ENCODE measurements at regions not wholly inside any gene's neighbourhood (a gene's known extent, or its start where the extent isn't known, plus 50 kb on each side); places are given as distances from the start of the nearest gene placed in this dataset.

- no peak for DNase-seq
Observed at GRCh38 chr15:96390986-96391385, 60.5 kb downstream of the NR2F2 start.

- DNase-seq, result no peak
Observed at GRCh38 chr15:96392380-96393208, 62.1 kb downstream of the NR2F2 start.

GRCh38 chr15:96393209-96393513, 62.7 kb downstream of the NR2F2 start:
- DNase-seq, result no peak

GRCh38 chr15:96395687-96396086, 65.2 kb downstream of the NR2F2 start:
- no peak for DNase-seq

GRCh38 chr15:96398776-96399175, 68.3 kb downstream of the NR2F2 start:
- DNase-seq, result no peak

- DNase-seq, result no peak
Observed at GRCh38 chr15:96402403-96402802, 71.9 kb downstream of the NR2F2 start.

GRCh38 chr15:96403071-96403470, 72.6 kb downstream of the NR2F2 start:
- no peak for DNase-seq

GRCh38 chr15:96403932-96404331, 73.4 kb downstream of the NR2F2 start:
- no peak for DNase-seq

- no peak for DNase-seq
Observed at GRCh38 chr15:96404560-96404959, 74.1 kb downstream of the NR2F2 start.

- no peak for DNase-seq
Observed at GRCh38 chr15:96406291-96406690, 75.8 kb downstream of the NR2F2 start.

GRCh38 chr15:96406701-96407100, 76.2 kb downstream of the NR2F2 start:
- DNase-seq, result no peak

- DNase-seq, result no peak
Observed at GRCh38 chr15:96407482-96407881, 77.0 kb downstream of the NR2F2 start.

GRCh38 chr15:96408591-96409183, 78.2 kb downstream of the NR2F2 start:
- no peak for DNase-seq

- DNase-seq, result no peak
Observed at GRCh38 chr15:96409215-96410138, 79.0 kb downstream of the NR2F2 start.

GRCh38 chr15:96410175-96411055, 79.9 kb downstream of the NR2F2 start:
- DNase-seq, result no peak

GRCh38 chr15:96411056-96412031, 80.8 kb downstream of the NR2F2 start:
- no peak for DNase-seq

GRCh38 chr15:96412045-96412905, 81.8 kb downstream of the NR2F2 start:
- no peak for DNase-seq

GRCh38 chr15:96412906-96413231, 82.4 kb downstream of the NR2F2 start:
- DNase-seq, result no peak

GRCh38 chr15:96413657-96414056, 83.2 kb downstream of the NR2F2 start:
- DNase-seq, result no peak

GRCh38 chr15:96414875-96415274, 84.4 kb downstream of the NR2F2 start:
- no peak for DNase-seq
